HEK293T (cell line): ENCODE measurements at regions not wholly inside any gene's neighbourhood (a gene's known extent, or its start where the extent isn't known, plus 50 kb on each side); places are given as distances from the start of the nearest gene placed in this dataset.

Source experiments
- ARNT ChIP-seq: fragments of 450-650 bp; IDR thresholded peaks from 2 replicates; pipeline ENCODE4 v1.6.1; 2017; ENCODE audit warnings: mild to moderate bottlenecking
- BHLHE40 ChIP-seq: fragments of 450-650 bp; IDR thresholded peaks from 2 replicates; pipeline ENCODE4 v1.6.1; 2016; ENCODE audit warnings: mild to moderate bottlenecking, moderate library complexity, borderline replicate concordance
- ELF4 ChIP-seq: fragments of 450-650 bp; IDR thresholded peaks from 2 replicates; pipeline ENCODE4 v1.6.1; 2017; ENCODE audit warnings: antibody characterized with exemption
- FOXK2 ChIP-seq: fragments of 450-650 bp; IDR thresholded peaks from 2 replicates; pipeline ENCODE4 v1.6.1; 2016; ENCODE audit warnings: mild to moderate bottlenecking
- FOXM1 ChIP-seq: fragments of 450-650 bp; IDR thresholded peaks from 2 replicates; pipeline ENCODE4 v1.6.1; 2017; ENCODE audit warnings: mild to moderate bottlenecking, borderline replicate concordance
- HDGF ChIP-seq: fragments of 450-650 bp; IDR thresholded peaks from 2 replicates; pipeline ENCODE4 v1.6.1; 2017; ENCODE audit warnings: antibody characterized with exemption, borderline replicate concordance
- L3MBTL2 ChIP-seq: fragments of 450-650 bp; conservative IDR thresholded peaks from 2 replicates; pipeline ENCODE4 v1.6.1; 2016; ENCODE audit warnings: mild to moderate bottlenecking
- NFRKB ChIP-seq: fragments of 450-650 bp; IDR thresholded peaks from 2 replicates; pipeline ENCODE4 v1.6.1; 2016; ENCODE audit warnings: mild to moderate bottlenecking, moderate library complexity
- SP1 ChIP-seq: fragments of 450-650 bp; IDR thresholded peaks from 2 replicates; pipeline ENCODE4 v1.6.1; 2017
- SUZ12 ChIP-seq: fragments of 450-650 bp; IDR thresholded peaks from 2 replicates; pipeline ENCODE4 v1.6.1; 2016; ENCODE audit warnings: mild to moderate bottlenecking
- TARDBP ChIP-seq: fragments of 450-650 bp; IDR thresholded peaks from 2 replicates; pipeline ENCODE4 v1.6.1; 2016
- ZNF384 ChIP-seq: fragments of 450-650 bp; IDR thresholded peaks from 2 replicates; pipeline ENCODE4 v1.6.1; 2016
- TF ChIP-seq, protein P1 (sequence below): fragments of 450-650 bp; IDR thresholded peaks from 2 replicates; pipeline ENCODE4 v1.6.1; 2016

DNA sequence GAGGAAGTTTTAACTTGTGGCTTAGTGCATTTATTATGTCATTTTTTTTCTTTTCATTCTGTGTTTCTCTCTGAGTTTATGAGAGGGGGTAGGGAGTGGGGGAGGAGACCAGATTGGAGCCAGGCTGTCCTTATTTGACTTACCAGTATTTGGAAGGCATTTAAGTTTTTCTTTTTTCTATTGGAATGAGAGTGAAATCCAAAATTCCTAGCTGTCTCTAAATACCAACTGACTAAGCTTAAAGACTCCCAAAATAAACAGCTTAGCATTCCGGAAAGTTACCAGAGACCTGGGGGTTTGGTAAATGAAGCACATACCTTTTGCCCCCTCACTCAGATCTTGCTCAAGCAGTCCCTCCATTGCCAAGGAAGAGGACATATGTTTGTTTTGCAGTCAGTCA, 581.9 kb upstream of the BRINP1 start:
- no peak for TF ChIP-seq SUZ12
- TF ChIP-seq, protein P1, sequence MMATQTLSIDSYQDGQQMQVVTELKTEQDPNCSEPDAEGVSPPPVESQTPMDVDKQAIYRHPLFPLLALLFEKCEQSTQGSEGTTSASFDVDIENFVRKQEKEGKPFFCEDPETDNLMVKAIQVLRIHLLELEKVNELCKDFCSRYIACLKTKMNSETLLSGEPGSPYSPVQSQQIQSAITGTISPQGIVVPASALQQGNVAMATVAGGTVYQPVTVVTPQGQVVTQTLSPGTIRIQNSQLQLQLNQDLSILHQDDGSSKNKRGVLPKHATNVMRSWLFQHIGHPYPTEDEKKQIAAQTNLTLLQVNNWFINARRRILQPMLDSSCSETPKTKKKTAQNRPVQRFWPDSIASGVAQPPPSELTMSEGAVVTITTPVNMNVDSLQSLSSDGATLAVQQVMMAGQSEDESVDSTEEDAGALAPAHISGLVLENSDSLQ: no peak
- TF ChIP-seq ARNT: no peak
- no peak for TF ChIP-seq ZNF384
- TF ChIP-seq BHLHE40: no peak
- no peak for TF ChIP-seq ELF4
- no peak for TF ChIP-seq HDGF
- TF ChIP-seq SP1: no peak
- TF ChIP-seq FOXK2: no peak
- no peak for TF ChIP-seq L3MBTL2
- TF ChIP-seq TARDBP: no peak
- TF ChIP-seq FOXM1: no peak
- TF ChIP-seq NFRKB: no peak
